H1 (cell line): ENCODE measurements at regions not wholly inside any gene's neighbourhood (a gene's known extent, or its start where the extent isn't known, plus 50 kb on each side); places are given as distances from the start of the nearest gene placed in this dataset.

ENCODE experiments used
- CTCF ChIA-PET: fragments of 300-600 bp; sonication (Branson Sonifier 250); formaldehyde crosslinking; loops from one replicate; lab custom pipeline; 2021; ENCODE audit not compliant: partially characterized antibody; lab: Charles Lee
- POLR2A ChIA-PET: fragments of 300-600 bp; sonication (Branson Sonifier 250); formaldehyde crosslinking; loops from one replicate; lab custom pipeline; 2021; ENCODE audit warnings: inconsistent platforms; ENCODE audit not compliant: partially characterized antibody; lab: Charles Lee
- DNase-seq, 2 experiments: peaks; one replicate each; pipeline versions ENCODE4 v3.0.0 to v3.0.0-alpha.2; 2010 to 2022; ENCODE audit warnings: low spot score in 2 of 2, low read depth in 1 of 2, mixed read lengths in 1 of 2
- FAIRE-seq: peaks from 2 replicates; lab custom pipeline; 2011; peaks lifted over from hg19 to GRCh38; lab: Jason Lieb, UNC
- H2AFZ ChIP-seq: 2 replicates; pipeline ENCODE4 v1.8.1; 2012; ENCODE audit warnings: low read length, inconsistent platforms
- H2AK5ac ChIP-seq: 2 replicates; pipeline ENCODE4 v1.6.1; 2013; ENCODE audit warnings: low read depth, low read length
- H2BK120ac ChIP-seq: replicated peaks from 2 replicates; pipeline ENCODE3; 2013; ENCODE audit warnings: low read depth, low read length, inconsistent platforms
- H2BK12ac ChIP-seq: 2 replicates; pipeline ENCODE4 v1.6.1; 2013; ENCODE audit warnings: low read depth, low read length
- H2BK15ac ChIP-seq: 2 replicates; pipeline ENCODE4 v1.6.1; 2013; ENCODE audit warnings: low read length
- H2BK20ac ChIP-seq: 2 replicates; pipeline ENCODE4 v1.6.1; 2013; ENCODE audit warnings: low read length
- H2BK5ac ChIP-seq: 2 replicates; pipeline ENCODE4 v1.6.1; 2013; ENCODE audit warnings: low read depth, low read length
- H3K14ac ChIP-seq: 2 replicates; pipeline ENCODE4 v1.6.1; 2013; ENCODE audit warnings: inconsistent platforms; ENCODE audit not compliant: insufficient read length
- H3K18ac ChIP-seq: 2 replicates; pipeline ENCODE4 v1.6.1; 2013; ENCODE audit warnings: low read length; ENCODE audit errors: extremely low read depth
- H3K23ac ChIP-seq: 2 replicates; pipeline ENCODE4 v1.6.1; 2013; ENCODE audit warnings: inconsistent platforms; ENCODE audit not compliant: insufficient read length
- H3K23me2 ChIP-seq: 2 replicates; pipeline ENCODE4 v1.6.1; 2013; ENCODE audit warnings: low read depth, low read length
- H3K27ac ChIP-seq: 2 replicates; pipeline ENCODE4 v1.6.1; 2011; ENCODE audit warnings: low read depth, low read length, inconsistent platforms
- H3K27me3 ChIP-seq, 4 experiments: replicated peaks in 1 of 4; 1 replicate in 1 of 4; 2 replicates in 3 of 4; pipeline versions ENCODE4 v1.6.1 to v1.8.1; 2011 to 2013; ENCODE audit warnings: low read length in 3 of 4, mild to moderate bottlenecking in 3 of 4, inconsistent platforms in 2 of 4, mixed read lengths in 2 of 4, moderate library complexity in 1 of 4; ENCODE audit not compliant: control insufficient read depth in 3 of 4, insufficient read depth in 3 of 4; ENCODE audit errors: extremely low read depth in 1 of 4
- H3K36me3 ChIP-seq, 4 experiments: 2 replicates each; pipeline versions ENCODE4 v1.6.1 to v1.8.1; 2011 to 2013; ENCODE audit warnings: mild to moderate bottlenecking in 4 of 4, low read length in 3 of 4, moderate library complexity in 2 of 4, control low read depth in 1 of 4, inconsistent platforms in 1 of 4; ENCODE audit not compliant: insufficient read depth in 4 of 4, control insufficient read depth in 2 of 4
- H3K4ac ChIP-seq: replicated peaks from 2 replicates; pipeline ENCODE3; 2013; ENCODE audit warnings: low read length, low read depth, mixed read lengths, inconsistent platforms; ENCODE audit not compliant: insufficient read length
- H3K4me1 ChIP-seq, 4 experiments: replicated peaks in 1 of 4; 1 replicate in 1 of 4; 2 replicates in 3 of 4; pipeline versions ENCODE4 v1.6.1 to v1.8.1; 2011 to 2013; ENCODE audit warnings: low read length in 3 of 4, inconsistent platforms in 2 of 4, mixed read lengths in 1 of 4; ENCODE audit not compliant: insufficient read depth in 4 of 4, control insufficient read depth in 3 of 4
- H3K4me2 ChIP-seq, 2 experiments: 2 replicates each; pipeline versions ENCODE4 v1.6.1 to v1.8.1; 2011 to 2013; ENCODE audit warnings: low read depth in 2 of 2, low read length in 2 of 2, control low read depth in 1 of 2, inconsistent platforms in 1 of 2, mild to moderate bottlenecking in 1 of 2; ENCODE audit not compliant: insufficient read depth in 1 of 2
- H3K4me3 ChIP-seq, 4 experiments: fragments of 200-600, 300-600 bp in 1 of 4; sonication (generic), shearing (Covaris generic), sonication (Bioruptor Twin) in 1 of 4; 2 replicates each; pipeline versions ENCODE4 v1.5.1 to v1.8.1; 2011 to 2016; ENCODE audit warnings: low read length in 4 of 4, low read depth in 3 of 4, control low read depth in 2 of 4, inconsistent platforms in 2 of 4, mild to moderate bottlenecking in 2 of 4, mixed read lengths in 1 of 4, moderate library complexity in 1 of 4; ENCODE audit not compliant: insufficient read depth in 2 of 4; ENCODE audit errors: extremely low read depth in 1 of 4
- H3K56ac ChIP-seq: replicated peaks from 2 replicates; pipeline ENCODE3; 2013; ENCODE audit warnings: low read depth, mild to moderate bottlenecking, mixed read lengths, low read length, inconsistent platforms; ENCODE audit not compliant: insufficient read length
- H3K79me1 ChIP-seq: 2 replicates; pipeline ENCODE4 v1.6.1; 2013; ENCODE audit warnings: low read depth, low read length, control low read depth
- H3K79me2 ChIP-seq, 2 experiments: 2 replicates each; pipeline versions ENCODE4 v1.6.1 to v1.8.1; 2012 to 2013; ENCODE audit warnings: low read length in 2 of 2, mild to moderate bottlenecking in 2 of 2, inconsistent platforms in 1 of 2; ENCODE audit not compliant: insufficient read depth in 2 of 2, control insufficient read depth in 1 of 2
- H3K9ac ChIP-seq, 4 experiments: replicated peaks in 1 of 4; 1 replicate in 1 of 4; 2 replicates in 3 of 4; pipeline versions ENCODE4 v1.6.1 to v1.8.1; 2011 to 2013; ENCODE audit warnings: low read depth in 3 of 4, low read length in 3 of 4, control low read depth in 2 of 4, mild to moderate bottlenecking in 2 of 4, moderate library complexity in 2 of 4, inconsistent platforms in 1 of 4; ENCODE audit errors: extremely low read depth in 1 of 4
- H3K9me3 ChIP-seq, 2 experiments: 2 replicates each; pipeline versions ENCODE4 v1.6.1 to v1.8.1; 2012 to 2013; ENCODE audit warnings: mild to moderate bottlenecking in 2 of 2, moderate library complexity in 2 of 2, control low read depth in 1 of 2, inconsistent platforms in 1 of 2, low read depth in 1 of 2, low read length in 1 of 2, mixed read lengths in 1 of 2; ENCODE audit not compliant: insufficient read depth in 2 of 2
- H4K20me1 ChIP-seq, 2 experiments: replicated peaks in 1 of 2; 2 replicates each; pipeline versions ENCODE3 to v1.8.1; 2011 to 2013; ENCODE audit warnings: inconsistent platforms in 2 of 2, low read length in 2 of 2, mild to moderate bottlenecking in 1 of 2; ENCODE audit not compliant: insufficient read depth in 2 of 2, control insufficient read depth in 1 of 2
- H4K5ac ChIP-seq: 2 replicates; pipeline ENCODE4 v1.6.1; 2013; ENCODE audit warnings: low read length, low read depth, mixed read lengths, inconsistent platforms; ENCODE audit not compliant: insufficient read length
- H4K8ac ChIP-seq: 2 replicates; pipeline ENCODE4 v1.8.0; 2013; ENCODE audit warnings: mild to moderate bottlenecking, moderate library complexity, low read length, inconsistent platforms; ENCODE audit not compliant: insufficient read depth; ENCODE audit errors: extremely low read depth
- H4K91ac ChIP-seq: replicated peaks from 2 replicates; pipeline ENCODE3; 2013; ENCODE audit warnings: low read length, mixed read lengths, inconsistent platforms; ENCODE audit not compliant: insufficient read length
- BRCA1 ChIP-seq: IDR thresholded peaks from 2 replicates; pipeline ENCODE4 v1.6.1; 2012; ENCODE audit warnings: low read depth, low read length, improper control_type of control experiment
- EZH2 ChIP-seq: fragments of 200-600 bp; sonication (generic); IDR thresholded peaks from 2 replicates; pipeline ENCODE4 v1.7.1; 2012; ENCODE audit warnings: low read depth, mild to moderate bottlenecking, moderate library complexity, low read length, inconsistent platforms; ENCODE audit not compliant: severe bottlenecking
- GTF2F1 ChIP-seq: IDR thresholded peaks from 2 replicates; pipeline ENCODE4 v1.6.1; 2012; ENCODE audit warnings: low read depth, low read length, improper control_type of control experiment, borderline replicate concordance
- JUND ChIP-seq: IDR thresholded peaks from 2 replicates; pipeline ENCODE4 v1.6.1; 2011; ENCODE audit warnings: mild to moderate bottlenecking, improper control_type of control experiment, low read length
- KDM4A ChIP-seq: IDR thresholded peaks from one replicate; pipeline ENCODE4 v1.7.1; 2012; ENCODE audit warnings: low read depth, mild to moderate bottlenecking, moderate library complexity, low read length, inconsistent platforms; ENCODE audit not compliant: severe bottlenecking
- NANOG ChIP-seq: IDR thresholded peaks from 2 replicates; pipeline ENCODE4 v1.6.1; 2011; ENCODE audit warnings: low read length, low read depth, mild to moderate bottlenecking, inconsistent platforms; ENCODE audit not compliant: insufficient read depth, poor library complexity, severe bottlenecking
- NRF1 ChIP-seq: IDR thresholded peaks from 2 replicates; pipeline ENCODE4 v1.6.1; 2011; ENCODE audit warnings: mild to moderate bottlenecking, low read depth, low read length, improper control_type of control experiment
- SIRT6 ChIP-seq: IDR thresholded peaks from one replicate; pipeline ENCODE4 v1.7.1; 2012; ENCODE audit warnings: low read length, inconsistent platforms
- SP1 ChIP-seq: IDR thresholded peaks from 2 replicates; pipeline ENCODE4 v1.6.1; 2011; ENCODE audit warnings: low read depth, low read length
- TAF7 ChIP-seq: optimal IDR thresholded peaks from 2 replicates; pipeline ENCODE3; 2011; ENCODE audit warnings: low read depth, mild to moderate bottlenecking, inconsistent platforms, low read length, moderate library complexity, borderline replicate concordance
- ZNF274 ChIP-seq: IDR thresholded peaks from 2 replicates; pipeline ENCODE4 v1.7.0; 2012; ENCODE audit warnings: low read length, borderline replicate concordance; ENCODE audit errors: extremely low read depth
- WGBS, 2 experiments: shearing (Covaris generic) in 1 of 2; methylation state at CpG; one replicate each; pipeline versions ENCODE4 v1.1.6 to v1.1.7; 2013 to 2015; ENCODE audit warnings: low lambda C conversion rate in 2 of 2, mixed read lengths in 2 of 2, inconsistent platforms in 1 of 2, low coverage in 1 of 2, missing lambda C conversion rate in 1 of 2; ENCODE audit not compliant: insufficient replicate concordance in 2 of 2, insufficient coverage in 1 of 2, insufficient read length in 1 of 2; ENCODE audit errors: extremely low coverage in 1 of 2, missing lambda C conversion rate in 1 of 2; 5-methylcytosine and 5-hydroxymethylcytosine counted together
- TF ChIP-seq, protein P1 (sequence below): IDR thresholded peaks from 2 replicates; pipeline ENCODE4 v1.6.1; 2011; ENCODE audit warnings: low read length, improper control_type of control experiment
- TF ChIP-seq, protein P2 (sequence below): IDR thresholded peaks from 2 replicates; pipeline ENCODE4 v1.6.1; 2012; ENCODE audit warnings: low read length, inconsistent platforms

DNA sequence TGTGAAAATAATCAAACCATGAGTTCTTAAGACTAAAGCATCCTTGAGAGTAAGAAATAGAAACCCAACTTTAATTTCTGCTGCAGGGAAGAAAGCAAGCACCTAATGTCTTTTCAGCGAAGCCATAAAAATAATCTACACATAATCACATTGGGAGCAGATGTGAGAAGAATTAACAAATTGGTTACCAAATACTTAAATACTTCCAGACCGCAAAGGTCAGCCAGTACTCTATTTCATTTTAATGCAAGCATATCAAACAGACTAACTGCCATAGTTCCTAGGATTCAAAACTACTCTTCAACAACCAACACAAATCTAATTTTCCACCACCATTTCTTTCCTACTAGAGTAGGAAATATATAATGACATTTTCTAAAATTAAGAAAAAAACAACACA, 144.8 kb upstream of the SLIT2 start:
- H3K4me1 ChIP-seq: no peaks in the 10 kb centered on the region
- no peak overlapping the region for H3K14ac ChIP-seq
- H2AK5ac ChIP-seq: no peak overlapping the region
- H2BK20ac ChIP-seq: no peak overlapping the region
- H3K27me3 ChIP-seq: no peaks in the 10 kb centered on the region
- H3K79me1 ChIP-seq: no peaks in the 10 kb centered on the region
- no peak overlapping the region for H3K56ac ChIP-seq
- no peaks in the 10 kb centered on the region for H3K36me3 ChIP-seq
- CTCF ChIA-PET: no interaction called here
- no peak overlapping the region for H3K18ac ChIP-seq
- no peaks in the 10 kb centered on the region for H3K79me2 ChIP-seq
- H3K9me3 ChIP-seq: no peaks in the 10 kb centered on the region
- DNase-seq (no peak), FAIRE-seq (no peak)
- H4K91ac ChIP-seq: no peak overlapping the region
- no peak overlapping the region for H3K9ac ChIP-seq
- H3K4me2 ChIP-seq: no peak overlapping the region
- H4K8ac ChIP-seq: no peak overlapping the region
- no peak overlapping the region for H3K23ac ChIP-seq
- no peak overlapping the region for H2BK5ac ChIP-seq
- H2BK12ac ChIP-seq: no peak overlapping the region
- POLR2A ChIA-PET: no interaction called here
- 89% methylated on average over 2 of the region's 2 CpGs; no CpG with 5 or more reads in 1 of the 2 experiments for WGBS, 2 experiments
- H3K27ac ChIP-seq: no peak overlapping the region
- H4K5ac ChIP-seq: no peak overlapping the region
- H4K20me1 ChIP-seq: no peaks in the 10 kb centered on the region
- H3K4me3 ChIP-seq: no peak overlapping the region
- no peak overlapping the region for H3K4ac ChIP-seq
- H2BK120ac ChIP-seq: no peak overlapping the region
- no peak overlapping the region for H2BK15ac ChIP-seq
- H3K23me2 ChIP-seq: no peaks in the 10 kb centered on the region
- no peak overlapping the region for H2AFZ ChIP-seq
- TF ChIP-seq, protein P1, sequence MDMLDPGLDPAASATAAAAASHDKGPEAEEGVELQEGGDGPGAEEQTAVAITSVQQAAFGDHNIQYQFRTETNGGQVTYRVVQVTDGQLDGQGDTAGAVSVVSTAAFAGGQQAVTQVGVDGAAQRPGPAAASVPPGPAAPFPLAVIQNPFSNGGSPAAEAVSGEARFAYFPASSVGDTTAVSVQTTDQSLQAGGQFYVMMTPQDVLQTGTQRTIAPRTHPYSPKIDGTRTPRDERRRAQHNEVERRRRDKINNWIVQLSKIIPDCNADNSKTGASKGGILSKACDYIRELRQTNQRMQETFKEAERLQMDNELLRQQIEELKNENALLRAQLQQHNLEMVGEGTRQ: no peak
- TF ChIP-seq, protein P2, sequence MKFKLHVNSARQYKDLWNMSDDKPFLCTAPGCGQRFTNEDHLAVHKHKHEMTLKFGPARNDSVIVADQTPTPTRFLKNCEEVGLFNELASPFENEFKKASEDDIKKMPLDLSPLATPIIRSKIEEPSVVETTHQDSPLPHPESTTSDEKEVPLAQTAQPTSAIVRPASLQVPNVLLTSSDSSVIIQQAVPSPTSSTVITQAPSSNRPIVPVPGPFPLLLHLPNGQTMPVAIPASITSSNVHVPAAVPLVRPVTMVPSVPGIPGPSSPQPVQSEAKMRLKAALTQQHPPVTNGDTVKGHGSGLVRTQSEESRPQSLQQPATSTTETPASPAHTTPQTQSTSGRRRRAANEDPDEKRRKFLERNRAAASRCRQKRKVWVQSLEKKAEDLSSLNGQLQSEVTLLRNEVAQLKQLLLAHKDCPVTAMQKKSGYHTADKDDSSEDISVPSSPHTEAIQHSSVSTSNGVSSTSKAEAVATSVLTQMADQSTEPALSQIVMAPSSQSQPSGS: no peak
- no peak for TF ChIP-seq NRF1
- no peak for TF ChIP-seq GTF2F1
- TF ChIP-seq SIRT6: no peak
- no peak for TF ChIP-seq TAF7
- TF ChIP-seq EZH2: no peak
- no peak for TF ChIP-seq ZNF274
- TF ChIP-seq JUND: no peak
- TF ChIP-seq KDM4A: no peak
- no peak for TF ChIP-seq NANOG
- no peak for TF ChIP-seq BRCA1
- TF ChIP-seq SP1: no peak
